HEK293 (cell line): ENCODE measurements at regions not wholly inside any gene's neighbourhood (a gene's known extent, or its start where the extent isn't known, plus 50 kb on each side); places are given as distances from the start of the nearest gene placed in this dataset.

Experiments
- ATF2 ChIP-seq: fragments of 450-650 bp; formaldehyde crosslinking; IDR thresholded peaks from 2 replicates; pipeline ENCODE4 v1.5.1; 2016; ENCODE audit warnings: missing biosample characterization, missing genetic modification characterization, low read depth
- GLIS2 ChIP-seq: fragments of 450-650 bp; formaldehyde crosslinking; IDR thresholded peaks from 2 replicates; pipeline ENCODE4 v1.5.1; 2016; ENCODE audit warnings: missing biosample characterization, missing genetic modification characterization
- TSHZ1 ChIP-seq: fragments of 450-650 bp; formaldehyde crosslinking; IDR thresholded peaks from 2 replicates; pipeline ENCODE4 v1.5.1; 2016; ENCODE audit warnings: missing biosample characterization, missing genetic modification characterization, borderline replicate concordance
- YY1 ChIP-seq: fragments of 450-650 bp; formaldehyde crosslinking; IDR thresholded peaks from 2 replicates; pipeline ENCODE4 v1.5.1; 2018; ENCODE audit warnings: missing biosample characterization, missing genetic modification characterization
- ZBTB11 ChIP-seq: fragments of 450-650 bp; formaldehyde crosslinking; conservative IDR thresholded peaks from 2 replicates; pipeline ENCODE4 v1.5.1; 2016; ENCODE audit warnings: low read depth, missing biosample characterization, missing genetic modification characterization
- ZFHX2 ChIP-seq: fragments of 450-650 bp; formaldehyde crosslinking; conservative IDR thresholded peaks from 2 replicates; pipeline ENCODE4 v1.5.1; 2016; ENCODE audit warnings: missing biosample characterization, missing genetic modification characterization
- ZNF169 ChIP-seq: fragments of 450-650 bp; formaldehyde crosslinking; IDR thresholded peaks from 2 replicates; pipeline ENCODE4 v1.5.1; 2016; ENCODE audit warnings: missing biosample characterization, missing genetic modification characterization
- ZNF24 ChIP-seq: fragments of 450-650 bp; formaldehyde crosslinking; IDR thresholded peaks from 2 replicates; pipeline ENCODE4 v1.5.1; 2016; ENCODE audit warnings: missing biosample characterization, missing genetic modification characterization
- ZNF274 ChIP-seq, 2 experiments: fragments of 200-500 bp in 1 of 2; fragments of 450-650 bp in 1 of 2; sonication (Bioruptor generic) in 1 of 2; formaldehyde crosslinking in 1 of 2; IDR thresholded peaks; 2 replicates each; pipeline versions ENCODE4 v1.5.1 to v1.6.1; 2014 to 2016; ENCODE audit warnings: borderline replicate concordance in 1 of 2, inconsistent platforms in 1 of 2, low read length in 1 of 2, missing biosample characterization in 1 of 2, missing genetic modification characterization in 1 of 2
- ZNF311 ChIP-seq: fragments of 450-650 bp; formaldehyde crosslinking; IDR thresholded peaks from 2 replicates; pipeline ENCODE4 v1.5.1; 2017; ENCODE audit warnings: missing biosample characterization, missing genetic modification characterization, borderline replicate concordance
- ZNF488 ChIP-seq: fragments of 450-650 bp; formaldehyde crosslinking; IDR thresholded peaks from 2 replicates; pipeline ENCODE4 v1.5.1; 2016; ENCODE audit warnings: missing biosample characterization, missing genetic modification characterization
- ZNF530 ChIP-seq: fragments of 450-650 bp; formaldehyde crosslinking; IDR thresholded peaks from 2 replicates; pipeline ENCODE4 v1.5.1; 2016; ENCODE audit warnings: low read depth, missing biosample characterization, missing genetic modification characterization
- ZNF548 ChIP-seq: fragments of 450-650 bp; formaldehyde crosslinking; IDR thresholded peaks from 2 replicates; pipeline ENCODE4 v1.5.1; 2016; ENCODE audit warnings: missing biosample characterization, missing genetic modification characterization

GRCh38 chr1:55689800-55690199 is 474.6 kb upstream of the USP24 start:
- TF ChIP-seq ZNF274 (IDR thresholded peaks at IDR 0.05; ENCODE audit: low read length) (no peak), ZNF274 (tag by site-specific recombination; IDR thresholded peaks at IDR 0.05; ENCODE audit: borderline replicate concordance) (no peak), ZNF169 (no peak), ZNF548 (tag by site-specific recombination) (no peak), TSHZ1 (tag by site-specific recombination) (no peak), GLIS2 (no peak), ZNF311 (tag by site-specific recombination) (no peak), ZNF530 (no peak), ZNF488 (tag by site-specific recombination) (no peak), ZFHX2 (no peak), ZNF24 (tag by site-specific recombination) (no peak), ZBTB11 (tag by site-specific recombination) (no peak), ATF2 (tag by site-specific recombination) (no peak), YY1 (tag by site-specific recombination) (no peak)
